Esophagus muscularis mucosa (tissue), 4 donors: ENCODE measurements at regions not wholly inside any gene's neighbourhood (a gene's known extent, or its start where the extent isn't known, plus 50 kb on each side); places are given as distances from the start of the nearest gene placed in this dataset.

Source experiments
- EP300 ChIP-seq: sonication (generic); formaldehyde crosslinking; IDR thresholded peaks from one replicate; pipeline ENCODE4 v1.6.1; 2017; ENCODE audit warnings: antibody characterized with exemption
- POLR2A ChIP-seq: fragments of 450-650 bp; IDR thresholded peaks from one replicate; pipeline ENCODE4 v1.6.1; 2017; ENCODE audit warnings: antibody characterized with exemption, moderate library complexity, mild to moderate bottlenecking, low read depth
- TF ChIP-seq, protein P1 (sequence below), 3 experiments: fragments of 200-600 bp in 2 of 3; fragments of 450-650 bp in 1 of 3; sonication (generic) in 2 of 3; IDR thresholded peaks; one replicate each; pipeline ENCODE4 v1.5.1; 2017 to 2019; ENCODE audit warnings: antibody characterized with exemption in 3 of 3, mild to moderate bottlenecking in 2 of 3, moderate library complexity in 1 of 3

DNA sequence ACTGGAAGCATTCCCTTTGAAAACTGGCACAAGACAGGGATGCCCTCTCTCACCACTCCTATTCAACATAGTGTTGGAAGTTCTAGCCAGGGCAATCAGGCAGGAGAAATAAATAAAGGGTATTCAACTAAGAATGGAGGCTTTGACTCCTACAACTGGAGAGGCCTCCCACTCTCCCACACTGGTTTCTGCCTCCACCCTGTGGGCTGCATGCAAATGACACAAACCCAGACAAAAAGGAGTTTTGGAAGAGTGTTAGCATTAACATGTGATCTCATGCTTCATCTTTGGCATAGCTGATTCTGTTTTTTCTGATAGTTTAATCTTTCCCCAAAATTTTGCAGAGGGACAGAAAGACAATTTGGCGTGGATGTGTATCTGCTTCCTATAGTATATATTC is 80.8 kb upstream of the IQCM start:
- TF ChIP-seq, protein P1, sequence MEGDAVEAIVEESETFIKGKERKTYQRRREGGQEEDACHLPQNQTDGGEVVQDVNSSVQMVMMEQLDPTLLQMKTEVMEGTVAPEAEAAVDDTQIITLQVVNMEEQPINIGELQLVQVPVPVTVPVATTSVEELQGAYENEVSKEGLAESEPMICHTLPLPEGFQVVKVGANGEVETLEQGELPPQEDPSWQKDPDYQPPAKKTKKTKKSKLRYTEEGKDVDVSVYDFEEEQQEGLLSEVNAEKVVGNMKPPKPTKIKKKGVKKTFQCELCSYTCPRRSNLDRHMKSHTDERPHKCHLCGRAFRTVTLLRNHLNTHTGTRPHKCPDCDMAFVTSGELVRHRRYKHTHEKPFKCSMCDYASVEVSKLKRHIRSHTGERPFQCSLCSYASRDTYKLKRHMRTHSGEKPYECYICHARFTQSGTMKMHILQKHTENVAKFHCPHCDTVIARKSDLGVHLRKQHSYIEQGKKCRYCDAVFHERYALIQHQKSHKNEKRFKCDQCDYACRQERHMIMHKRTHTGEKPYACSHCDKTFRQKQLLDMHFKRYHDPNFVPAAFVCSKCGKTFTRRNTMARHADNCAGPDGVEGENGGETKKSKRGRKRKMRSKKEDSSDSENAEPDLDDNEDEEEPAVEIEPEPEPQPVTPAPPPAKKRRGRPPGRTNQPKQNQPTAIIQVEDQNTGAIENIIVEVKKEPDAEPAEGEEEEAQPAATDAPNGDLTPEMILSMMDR (IDR thresholded peaks at IDR 0.05), result peak in 1 of 3 experiments; percentile 36
- TF ChIP-seq EP300, result no peak
- no peak for TF ChIP-seq POLR2A
